ENCODE measurements at regions not wholly inside any gene's neighbourhood (a gene's known extent, or its start where the extent isn't known, plus 50 kb on each side); places are given as distances from the start of the nearest gene placed in this dataset.

DNA sequence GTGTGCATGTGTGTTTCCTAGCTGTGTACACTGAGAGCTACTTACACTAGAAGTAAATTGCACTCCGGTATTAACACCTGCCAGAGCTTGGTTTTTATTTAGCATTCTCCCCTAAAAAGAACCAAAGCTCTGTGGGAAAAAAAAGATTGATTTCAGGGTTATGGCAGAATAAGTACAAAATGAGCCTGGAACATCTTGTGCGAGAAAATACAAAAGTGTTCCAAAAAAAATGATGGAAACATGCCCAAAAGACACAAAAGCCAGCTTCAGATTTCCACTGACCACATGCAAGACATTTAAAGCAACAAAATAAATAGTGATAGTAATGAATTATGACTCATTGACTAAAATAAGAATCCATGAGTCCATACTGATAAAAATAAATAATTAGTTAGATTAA, 188.3 kb downstream of the GXYLT1 start:
- Mint-ChIP-seq H3K27ac (ENCODE audit: unreplicated experiment) (peak overlapping the region; percentile 1), H3K4me3 (ENCODE audit: unreplicated experiment) (no peak overlapping the region), H3K4me1 (ENCODE audit: low read depth) (peaks cover 8% of the 10 kb centered on the region), H3K27me3 (ENCODE audit: low read depth) (no peaks in the 10 kb centered on the region), H3K36me3 (ENCODE audit: low read depth) (peaks cover 2% of the 10 kb centered on the region), H3K9me3 (ENCODE audit: low read depth) (peaks cover 3% of the 10 kb centered on the region)
- TF ChIP-seq, protein P1, sequence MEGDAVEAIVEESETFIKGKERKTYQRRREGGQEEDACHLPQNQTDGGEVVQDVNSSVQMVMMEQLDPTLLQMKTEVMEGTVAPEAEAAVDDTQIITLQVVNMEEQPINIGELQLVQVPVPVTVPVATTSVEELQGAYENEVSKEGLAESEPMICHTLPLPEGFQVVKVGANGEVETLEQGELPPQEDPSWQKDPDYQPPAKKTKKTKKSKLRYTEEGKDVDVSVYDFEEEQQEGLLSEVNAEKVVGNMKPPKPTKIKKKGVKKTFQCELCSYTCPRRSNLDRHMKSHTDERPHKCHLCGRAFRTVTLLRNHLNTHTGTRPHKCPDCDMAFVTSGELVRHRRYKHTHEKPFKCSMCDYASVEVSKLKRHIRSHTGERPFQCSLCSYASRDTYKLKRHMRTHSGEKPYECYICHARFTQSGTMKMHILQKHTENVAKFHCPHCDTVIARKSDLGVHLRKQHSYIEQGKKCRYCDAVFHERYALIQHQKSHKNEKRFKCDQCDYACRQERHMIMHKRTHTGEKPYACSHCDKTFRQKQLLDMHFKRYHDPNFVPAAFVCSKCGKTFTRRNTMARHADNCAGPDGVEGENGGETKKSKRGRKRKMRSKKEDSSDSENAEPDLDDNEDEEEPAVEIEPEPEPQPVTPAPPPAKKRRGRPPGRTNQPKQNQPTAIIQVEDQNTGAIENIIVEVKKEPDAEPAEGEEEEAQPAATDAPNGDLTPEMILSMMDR (IDR thresholded peaks at IDR 0.05) = no peak
- DNase-seq (ENCODE audit: low spot score) = no peak

DNA sequence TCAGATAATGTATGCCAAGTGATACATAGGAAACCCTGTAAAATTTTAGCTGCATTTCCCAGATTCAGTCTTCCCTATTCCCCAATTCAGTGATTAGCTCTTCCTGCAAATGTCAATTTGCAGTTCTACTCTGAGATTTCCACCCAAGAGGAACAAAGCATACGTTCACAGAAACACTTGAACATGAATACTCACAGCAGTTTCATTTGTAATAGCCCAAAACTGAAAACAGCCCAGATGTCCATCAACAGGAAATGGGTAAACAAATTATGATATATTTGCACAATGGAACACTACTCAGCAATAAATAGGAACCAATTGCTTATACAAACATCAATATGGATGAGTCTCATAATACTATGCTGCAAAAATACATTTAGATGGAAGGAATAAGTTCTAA, 194.2 kb downstream of the GXYLT1 start:
- Mint-ChIP-seq H3K4me3 (ENCODE audit: unreplicated experiment) (no peak overlapping the region), H3K4me1 (ENCODE audit: low read depth) (no peaks in the 10 kb centered on the region), H3K27me3 (ENCODE audit: low read depth) (peaks cover 6% of the 10 kb centered on the region), H3K36me3 (ENCODE audit: low read depth) (peaks cover 4% of the 10 kb centered on the region), H3K9me3 (ENCODE audit: low read depth) (peaks cover 12% of the 10 kb centered on the region), H3K27ac (ENCODE audit: unreplicated experiment) (no peak overlapping the region)
- TF ChIP-seq, protein P1 (IDR thresholded peaks at IDR 0.05) = no peak
- DNase-seq (ENCODE audit: low spot score) = no peak

DNA sequence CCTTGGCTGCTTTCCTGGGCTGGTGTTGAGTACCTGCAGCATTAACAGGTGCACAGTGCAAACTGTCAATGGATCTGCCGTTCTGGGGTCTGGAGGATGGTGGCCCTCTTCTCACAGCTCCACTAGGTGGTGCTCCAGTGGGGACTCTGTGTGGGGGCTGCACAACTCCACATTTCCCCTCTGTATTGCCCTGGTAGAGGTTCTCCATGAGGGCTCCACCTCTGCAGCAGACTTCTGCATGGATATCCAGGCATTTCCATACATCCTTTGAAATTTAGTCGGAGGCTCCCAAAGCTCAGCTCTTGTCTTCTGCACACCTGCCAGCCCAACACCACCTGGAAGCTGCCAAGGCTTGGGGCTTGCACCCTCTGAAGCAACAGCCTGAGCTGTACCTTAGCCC, 198.6 kb downstream of the GXYLT1 start:
- DNase-seq (ENCODE audit: low spot score) = no peak
- H3K27me3 Mint-ChIP-seq (ENCODE audit: low read depth) = peaks cover 8% of the 10 kb centered on the region
- H3K9me3 Mint-ChIP-seq (ENCODE audit: low read depth) = peaks cover 14% of the 10 kb centered on the region
- peaks cover 3% of the 10 kb centered on the region for H3K36me3 Mint-ChIP-seq (ENCODE audit: low read depth)
- H3K4me1 Mint-ChIP-seq (ENCODE audit: low read depth) = peaks cover 10% of the 10 kb centered on the region
- TF ChIP-seq, protein P1 (IDR thresholded peaks at IDR 0.05) = no peak
- no peak overlapping the region for H3K27ac Mint-ChIP-seq (ENCODE audit: unreplicated experiment)
- H3K4me3 Mint-ChIP-seq (ENCODE audit: unreplicated experiment) = no peak overlapping the region

DNA sequence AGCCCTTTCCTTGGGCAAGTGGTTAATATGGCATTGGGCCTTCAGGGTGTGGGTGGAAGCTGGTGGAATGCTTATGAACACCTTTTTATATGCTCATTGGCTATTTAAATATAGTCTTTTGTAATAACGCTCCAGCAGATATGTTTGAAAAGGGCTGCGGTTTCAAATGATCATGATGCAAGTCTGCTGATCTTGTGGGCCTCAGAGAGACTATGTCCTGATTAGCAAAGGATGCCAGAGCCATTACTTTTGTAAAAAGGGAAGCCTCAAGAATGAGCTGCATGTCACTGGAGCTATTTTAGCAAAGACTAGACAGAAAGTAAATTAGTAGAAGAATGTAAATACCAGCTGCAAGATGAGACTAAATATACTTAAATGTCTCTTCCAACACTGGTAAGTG, 200.5 kb downstream of the GXYLT1 start:
- Mint-ChIP-seq H3K4me3 (ENCODE audit: unreplicated experiment) (no peak overlapping the region), H3K36me3 (ENCODE audit: low read depth) (peaks cover 3% of the 10 kb centered on the region), H3K27ac (ENCODE audit: unreplicated experiment) (peak overlapping the region; percentile 68), H3K27me3 (ENCODE audit: low read depth) (peaks cover 2% of the 10 kb centered on the region), H3K9me3 (ENCODE audit: low read depth) (peaks cover 17% of the 10 kb centered on the region), H3K4me1 (ENCODE audit: low read depth) (peaks cover 13% of the 10 kb centered on the region)
- TF ChIP-seq, protein P1 (IDR thresholded peaks at IDR 0.05) = no peak
- no peak for DNase-seq (ENCODE audit: low spot score)

DNA sequence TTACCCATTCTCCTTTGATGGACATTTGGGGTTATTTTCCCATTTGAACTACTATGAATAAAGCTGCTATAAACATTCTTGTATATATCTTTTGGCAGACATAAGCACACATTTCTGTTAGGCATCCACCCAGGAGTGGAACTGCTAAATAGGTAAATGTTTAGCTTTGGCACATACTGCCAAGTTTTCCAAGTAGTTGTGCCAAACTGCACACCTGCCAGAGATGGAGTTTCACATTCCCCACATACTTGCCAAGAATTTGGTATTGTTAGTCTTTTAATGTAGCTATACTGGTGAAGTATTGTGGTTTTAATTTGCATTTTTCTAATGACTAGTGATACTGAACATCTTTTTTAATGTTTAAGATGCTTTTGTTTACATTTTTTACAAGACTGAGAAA, 201.0 kb downstream of the GXYLT1 start:
- Mint-ChIP-seq H3K9me3 (ENCODE audit: low read depth) (peaks cover 17% of the 10 kb centered on the region), H3K27ac (ENCODE audit: unreplicated experiment) (peak overlapping the region; percentile 68), H3K36me3 (ENCODE audit: low read depth) (peaks cover 3% of the 10 kb centered on the region), H3K27me3 (ENCODE audit: low read depth) (peaks cover 2% of the 10 kb centered on the region), H3K4me1 (ENCODE audit: low read depth) (peaks cover 13% of the 10 kb centered on the region), H3K4me3 (ENCODE audit: unreplicated experiment) (no peak overlapping the region)
- TF ChIP-seq, protein P1 (IDR thresholded peaks at IDR 0.05) = no peak
- no peak for DNase-seq (ENCODE audit: low spot score)

Data from chondrocyte (in vitro differentiated cells).